LoVo (cell line): ENCODE measurements at regions not wholly inside any gene's neighbourhood (a gene's known extent, or its start where the extent isn't known, plus 50 kb on each side); places are given as distances from the start of the nearest gene placed in this dataset.

ENCODE experiments used
- DNase-seq: peaks from one replicate; pipeline ENCODE4 v3.0.0-alpha.2; 2016; ENCODE audit warnings: low spot score

GRCh38 chr5:158644301-158644700 lies 455.4 kb downstream of the EBF1 start:
- DNase-seq = no peak

GRCh38 chr5:158643840-158644239 lies 455.9 kb downstream of the EBF1 start:
- no peak for DNase-seq

GRCh38 chr5:158642879-158643278 lies 456.8 kb downstream of the EBF1 start:
- DNase-seq = no peak

GRCh38 chr5:158641016-158641415 lies 458.7 kb downstream of the EBF1 start:
- DNase-seq = no peak

GRCh38 chr5:158640593-158640980 lies 459.1 kb downstream of the EBF1 start:
- DNase-seq = no peak

GRCh38 chr5:158639881-158640592 lies 459.7 kb downstream of the EBF1 start:
- no peak for DNase-seq

- no peak for DNase-seq
These were observed 461.3 kb downstream of the EBF1 start for GRCh38 chr5:158638396-158638795.

GRCh38 chr5:158637039-158637438 lies 462.7 kb downstream of the EBF1 start:
- no peak for DNase-seq

GRCh38 chr5:158635565-158635964 lies 464.2 kb downstream of the EBF1 start:
- DNase-seq = no peak

- no peak for DNase-seq
These were observed 465.0 kb downstream of the EBF1 start for GRCh38 chr5:158634714-158635113.

- DNase-seq = no peak
These were observed 470.0 kb downstream of the EBF1 start for GRCh38 chr5:158629591-158630312.

GRCh38 chr5:158626718-158627117 lies 473.0 kb downstream of the EBF1 start:
- DNase-seq = no peak

- DNase-seq = no peak
These were observed 475.7 kb downstream of the EBF1 start for GRCh38 chr5:158623971-158624370.

- DNase-seq = no peak
These were observed 478.3 kb downstream of the EBF1 start for GRCh38 chr5:158621391-158621790.

- DNase-seq = no peak
These were observed 480.5 kb downstream of the EBF1 start for GRCh38 chr5:158619083-158619788.

- DNase-seq = no peak
These were observed 481.5 kb downstream of the EBF1 start for GRCh38 chr5:158618256-158618655.

- no peak for DNase-seq
These were observed 483.0 kb downstream of the EBF1 start for GRCh38 chr5:158616707-158617106.

- DNase-seq = no peak
These were observed 484.8 kb downstream of the EBF1 start for GRCh38 chr5:158614951-158615350.

- DNase-seq = no peak
These were observed 488.1 kb downstream of the EBF1 start for GRCh38 chr5:158611581-158611980.

- no peak for DNase-seq
These were observed 489.7 kb downstream of the EBF1 start for GRCh38 chr5:158610051-158610415.

- DNase-seq = no peak
These were observed 490.2 kb downstream of the EBF1 start for GRCh38 chr5:158609333-158610050.

- no peak for DNase-seq
These were observed 492.6 kb downstream of the EBF1 start for GRCh38 chr5:158607088-158607487.

GRCh38 chr5:158606233-158606632 lies 493.5 kb downstream of the EBF1 start:
- DNase-seq = no peak
